Activated CD4-positive, CD25-positive, alpha-beta regulatory T cell (primary cell): ENCODE measurements at regions not wholly inside any gene's neighbourhood (a gene's known extent, or its start where the extent isn't known, plus 50 kb on each side); places are given as distances from the start of the nearest gene placed in this dataset.

Experiments used
- DNase-seq, 4 experiments: peaks; one replicate each; lab custom pipeline; 2025; lab: John Stamatoyannopoulos, UW

- no peak for DNase-seq
Observed at GRCh38 chr13:74667656-74668203, 533.5 kb upstream of the KLF12 start.

GRCh38 chr13:74662905-74663304 is 528.7 kb upstream of the KLF12 start:
- no peak for DNase-seq

- no peak for DNase-seq
Observed at GRCh38 chr13:74661851-74662250, 527.6 kb upstream of the KLF12 start.

- DNase-seq = no peak
Observed at GRCh38 chr13:74657765-74658164, 523.6 kb upstream of the KLF12 start.

- DNase-seq = no peak
Observed at GRCh38 chr13:74651121-74651520, 516.9 kb upstream of the KLF12 start.

- DNase-seq = no peak
Observed at GRCh38 chr13:74647991-74648390, 513.8 kb upstream of the KLF12 start.

- no peak for DNase-seq
Observed at GRCh38 chr13:74647211-74647610, 513.0 kb upstream of the KLF12 start.

- DNase-seq = no peak
Observed at GRCh38 chr13:74646091-74646490, 511.9 kb upstream of the KLF12 start.

- no peak for DNase-seq
Observed at GRCh38 chr13:74645586-74645985, 511.4 kb upstream of the KLF12 start.

GRCh38 chr13:74644229-74644628 is 510.0 kb upstream of the KLF12 start:
- DNase-seq = no peak

- no peak for DNase-seq
Observed at GRCh38 chr13:74641586-74641985, 507.4 kb upstream of the KLF12 start.

GRCh38 chr13:74633734-74634133 is 499.5 kb upstream of the KLF12 start:
- DNase-seq = no peak

- DNase-seq = no peak
Observed at GRCh38 chr13:74629985-74630384, 495.8 kb upstream of the KLF12 start.

GRCh38 chr13:74625541-74625940 is 491.3 kb upstream of the KLF12 start:
- no peak for DNase-seq

- no peak for DNase-seq
Observed at GRCh38 chr13:74623761-74624160, 489.6 kb upstream of the KLF12 start.

- DNase-seq = no peak
Observed at GRCh38 chr13:74622284-74622683, 488.1 kb upstream of the KLF12 start.

GRCh38 chr13:74620711-74621110 is 486.5 kb upstream of the KLF12 start:
- no peak for DNase-seq

GRCh38 chr13:74620308-74620707 is 486.1 kb upstream of the KLF12 start:
- no peak for DNase-seq

- no peak for DNase-seq
Observed at GRCh38 chr13:74597526-74597925, 463.3 kb upstream of the KLF12 start.

- DNase-seq = no peak
Observed at GRCh38 chr13:74596691-74597090, 462.5 kb upstream of the KLF12 start.

- no peak for DNase-seq
Observed at GRCh38 chr13:74593688-74594087, 459.5 kb upstream of the KLF12 start.

GRCh38 chr13:74586847-74587246 is 452.6 kb upstream of the KLF12 start:
- no peak for DNase-seq

GRCh38 chr13:74576420-74576819 is 442.2 kb upstream of the KLF12 start:
- no peak for DNase-seq

- peak in 2 of 4 experiments; percentile 20 to 34 for DNase-seq
Observed at GRCh38 chr13:74575729-74576125, 441.5 kb upstream of the KLF12 start.
